Testis (tissue), 2 donors: ENCODE measurements at regions not wholly inside any gene's neighbourhood (a gene's known extent, or its start where the extent isn't known, plus 50 kb on each side); places are given as distances from the start of the nearest gene placed in this dataset.

ENCODE experiments used
- CTCF ChIP-seq, 3 experiments: fragments of 450-650 bp in 2 of 3; fragments of 200-600 bp in 1 of 3; sonication (generic) in 1 of 3; IDR thresholded peaks; one replicate each; pipeline ENCODE4 v1.5.1; 2016 to 2019; ENCODE audit warnings: antibody characterized with exemption in 3 of 3, mild to moderate bottlenecking in 2 of 3, moderate library complexity in 1 of 3
- POLR2A ChIP-seq: fragments of 450-650 bp; IDR thresholded peaks from one replicate; pipeline ENCODE4 v1.6.1; 2017; ENCODE audit warnings: antibody characterized with exemption, mild to moderate bottlenecking, moderate library complexity

DNA sequence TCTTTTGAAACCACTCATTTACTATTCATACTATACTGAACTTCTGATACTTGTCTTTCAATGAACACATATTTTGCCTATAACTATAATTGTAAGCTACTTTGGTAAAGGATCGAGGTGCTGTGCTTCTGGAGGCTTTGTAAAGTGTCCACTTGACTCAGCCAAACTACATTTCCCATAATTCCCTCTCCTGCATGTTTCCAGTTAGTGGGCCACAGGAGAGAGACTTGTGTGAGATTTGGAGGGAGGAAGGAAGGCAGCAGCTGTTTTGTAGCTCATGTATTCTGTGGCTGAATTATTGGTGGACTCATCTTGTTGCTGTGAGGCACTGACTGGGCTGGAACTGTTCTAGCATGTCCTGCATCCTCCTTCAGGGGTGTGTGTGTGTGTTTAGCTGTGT, 328.8 kb downstream of the ARL6IP6 start:
- TF ChIP-seq POLR2A (no peak), CTCF (IDR thresholded peaks at IDR 0.05) (no peak)
